Liver (tissue), 8 donors: ENCODE measurements at regions not wholly inside any gene's neighbourhood (a gene's known extent, or its start where the extent isn't known, plus 50 kb on each side); places are given as distances from the start of the nearest gene placed in this dataset.

Experiments
- DNase-seq: peaks from one replicate; pipeline ENCODE4 v3.0.0-alpha.2; 2017; ENCODE audit warnings: low spot score
- H3K27ac ChIP-seq, 2 donors: one replicate each; pipeline ENCODE4 v1.7.0; 2013; ENCODE audit warnings: inconsistent platforms in 2 of 2, low read length in 2 of 2, control low read depth in 1 of 2, low read depth in 1 of 2, mild to moderate bottlenecking in 1 of 2
- H3K27me3 ChIP-seq, 4 donors: one replicate each; pipeline versions ENCODE4 v1.6.1 to v1.7.0; 2013; ENCODE audit warnings: low read length in 3 of 4, inconsistent platforms in 1 of 4, mild to moderate bottlenecking in 1 of 4, moderate library complexity in 1 of 4; ENCODE audit not compliant: control insufficient read depth in 4 of 4, insufficient read depth in 4 of 4
- H3K36me3 ChIP-seq, 4 donors: one replicate each; pipeline versions ENCODE4 v1.6.1 to v1.7.0; 2013; ENCODE audit warnings: low read length in 3 of 4, mild to moderate bottlenecking in 3 of 4, low read depth in 1 of 4, moderate library complexity in 1 of 4; ENCODE audit not compliant: control insufficient read depth in 4 of 4, insufficient read depth in 3 of 4
- H3K4me1 ChIP-seq, 4 donors: one replicate each; pipeline versions ENCODE4 v1.6.1 to v1.7.0; 2013; ENCODE audit warnings: low read length in 3 of 4, mild to moderate bottlenecking in 3 of 4, moderate library complexity in 1 of 4; ENCODE audit not compliant: control insufficient read depth in 4 of 4, insufficient read depth in 4 of 4
- H3K4me3 ChIP-seq, 3 donors: one replicate each; pipeline versions ENCODE4 v1.6.1 to v1.7.0; 2013; ENCODE audit warnings: low read length in 3 of 3, control low read depth in 1 of 3, low read depth in 1 of 3, mild to moderate bottlenecking in 1 of 3
- H3K9ac ChIP-seq, 2 donors: one replicate each; pipeline ENCODE4 v1.7.0; 2013; ENCODE audit warnings: low read length in 2 of 2, mild to moderate bottlenecking in 2 of 2, moderate library complexity in 2 of 2, control low read depth in 1 of 2, low read depth in 1 of 2
- H3K9me3 ChIP-seq, 4 donors: one replicate each; pipeline versions ENCODE4 v1.6.1 to v1.7.0; 2013; ENCODE audit warnings: low read length in 3 of 4; ENCODE audit not compliant: control insufficient read depth in 4 of 4
- EGR1 ChIP-seq, 2 donors: IDR thresholded peaks; 2 replicates each; pipeline ENCODE4 v1.6.1; 2016 to 2018; ENCODE audit warnings: antibody characterized with exemption in 2 of 2, low read depth in 2 of 2
- FOXA1 ChIP-seq: IDR thresholded peaks from 2 replicates; pipeline ENCODE4 v1.6.1; 2016; ENCODE audit warnings: antibody characterized with exemption
- FOXA2 ChIP-seq: IDR thresholded peaks from 2 replicates; pipeline ENCODE4 v1.6.1; 2016; ENCODE audit warnings: antibody characterized with exemption
- GABPA ChIP-seq, 2 donors: IDR thresholded peaks in 1 of 2; conservative IDR thresholded peaks in 1 of 2; 2 replicates each; pipeline ENCODE4 v1.6.1; 2016; ENCODE audit warnings: antibody characterized with exemption in 2 of 2, mild to moderate bottlenecking in 1 of 2, moderate library complexity in 1 of 2
- HNF4A ChIP-seq, 2 donors: conservative IDR thresholded peaks; 2 replicates each; pipeline ENCODE4 v1.6.1; 2016; ENCODE audit warnings: antibody characterized with exemption in 2 of 2, mild to moderate bottlenecking in 2 of 2
- HNF4G ChIP-seq: IDR thresholded peaks from 2 replicates; pipeline ENCODE4 v1.6.1; 2016; ENCODE audit warnings: antibody characterized with exemption
- JUND ChIP-seq, 2 donors: IDR thresholded peaks; 2 replicates each; pipeline ENCODE4 v1.6.1; 2016; ENCODE audit warnings: antibody characterized with exemption in 2 of 2
- NR2F2 ChIP-seq: IDR thresholded peaks from 2 replicates; pipeline ENCODE4 v1.6.1; 2016; ENCODE audit warnings: antibody characterized with exemption
- RAD21 ChIP-seq, 2 donors: IDR thresholded peaks; 2 replicates each; pipeline ENCODE4 v1.6.1; 2016; ENCODE audit warnings: antibody characterized with exemption in 2 of 2, mild to moderate bottlenecking in 2 of 2
- RXRA ChIP-seq, 2 donors: IDR thresholded peaks; 2 replicates each; pipeline ENCODE4 v1.6.1; 2017 to 2018; ENCODE audit warnings: antibody characterized with exemption in 2 of 2, mild to moderate bottlenecking in 1 of 2
- SP1 ChIP-seq: IDR thresholded peaks from 2 replicates; pipeline ENCODE4 v1.6.1; 2018; ENCODE audit warnings: antibody characterized with exemption, mild to moderate bottlenecking
- TAF1 ChIP-seq: conservative IDR thresholded peaks from 2 replicates; pipeline ENCODE4 v1.6.1; 2016; ENCODE audit warnings: antibody characterized with exemption, mild to moderate bottlenecking
- YY1 ChIP-seq: IDR thresholded peaks from 2 replicates; pipeline ENCODE4 v1.6.1; 2016; ENCODE audit warnings: antibody characterized with exemption, mild to moderate bottlenecking
- WGBS: extraction: QIAGEN DNeasy Blood & Tissue Kit; methylation state at CpG from one replicate; pipeline ENCODE4 v1.1.7; 2013; 5-methylcytosine and 5-hydroxymethylcytosine counted together
- TF ChIP-seq, protein P1 (sequence below): IDR thresholded peaks from 2 replicates; pipeline ENCODE4 v1.6.1; 2016; ENCODE audit warnings: antibody characterized with exemption, mild to moderate bottlenecking
- TF ChIP-seq, protein P2 (sequence below): fragments of 150-350 bp; IDR thresholded peaks from 2 replicates; pipeline ENCODE4 v1.5.1; 2017; ENCODE audit warnings: improper control_type of control experiment, low read depth, low read length; ENCODE audit not compliant: missing input control
- TF ChIP-seq, protein P3 (sequence below): IDR thresholded peaks from 2 replicates; pipeline ENCODE4 v1.6.1; 2016; ENCODE audit warnings: antibody characterized with exemption
- TF ChIP-seq, protein P4 (sequence below): IDR thresholded peaks from 2 replicates; pipeline ENCODE4 v1.6.1; 2016; ENCODE audit warnings: antibody characterized with exemption
- donor health status: healthy.
- donor health status: healthy.
- donor health status: healthy.
- donor health status: healthy.
- donor health status: healthy.

DNA sequence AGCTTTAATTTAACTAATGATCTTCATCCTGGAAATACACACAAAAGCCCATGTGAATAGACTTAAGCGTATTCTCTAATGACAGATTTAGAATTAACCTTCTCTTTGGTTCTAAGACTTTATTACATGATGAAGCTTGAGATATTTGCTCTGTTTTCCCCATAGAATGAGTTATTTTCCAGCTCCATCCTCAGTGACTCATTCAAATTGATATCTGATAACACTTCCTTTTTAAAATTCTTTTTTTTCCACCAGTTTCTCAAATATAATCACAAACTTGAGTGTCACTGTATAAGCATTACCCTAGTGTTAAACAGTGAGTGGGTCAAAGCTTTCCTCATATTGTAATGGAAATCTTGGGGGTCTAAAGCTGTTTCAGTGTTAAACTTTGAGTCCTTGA lies 535.8 kb downstream of the KCNA4 start:
- Histone ChIP-seq H3K4me1 (no peaks in the 10 kb centered on the region), H3K27me3 (peaks cover 0 to 3% (median 0%) of the 10 kb centered on the region in 4 donors), H3K9me3 (no peaks in the 10 kb centered on the region), H3K36me3 (no peaks in the 10 kb centered on the region), H3K9ac (no peak overlapping the region), H3K4me3 (no peak overlapping the region), H3K27ac (no peak overlapping the region)
- WGBS, result 74% methylated on average over 1 of the region's 1 CpG
- no peak for DNase-seq
- TF ChIP-seq HNF4A (conservative IDR thresholded peaks at IDR 0.05) (no peak), JUND (IDR thresholded peaks at IDR 0.05) (no peak), TAF1 (no peak), HNF4G (no peak), RXRA (IDR thresholded peaks at IDR 0.05) (no peak), EGR1 (IDR thresholded peaks at IDR 0.05; ENCODE audit: low read depth in 2 of 2) (no peak), FOXA2 (no peak), SP1 (no peak), YY1 (no peak)

DNA sequence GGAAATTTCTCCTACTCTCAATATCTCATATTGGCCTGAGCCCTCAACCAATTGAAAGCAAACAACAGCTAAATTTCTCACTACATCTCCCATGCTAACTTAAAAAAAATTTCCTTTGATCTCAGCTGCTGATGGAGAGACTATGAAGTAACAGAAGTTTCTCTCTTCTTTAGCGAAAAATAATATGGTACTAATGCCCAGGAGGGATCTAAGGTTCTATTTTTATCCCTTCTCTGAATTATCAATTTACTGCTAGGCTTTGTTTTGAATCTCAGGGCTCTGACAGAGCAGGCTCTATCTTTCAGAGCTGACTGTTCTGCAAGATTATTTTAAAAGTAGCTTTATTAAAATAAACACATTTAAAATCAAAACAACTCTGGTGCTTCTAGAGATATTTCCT lies 558.6 kb downstream of the KCNA4 start:
- H3K27me3 ChIP-seq, result no peaks in the 10 kb centered on the region
- no peak for DNase-seq
- no peak overlapping the region for H3K4me3 ChIP-seq
- no peaks in the 10 kb centered on the region for H3K4me1 ChIP-seq
- H3K9ac ChIP-seq, result no peak overlapping the region
- TF ChIP-seq, protein P1, sequence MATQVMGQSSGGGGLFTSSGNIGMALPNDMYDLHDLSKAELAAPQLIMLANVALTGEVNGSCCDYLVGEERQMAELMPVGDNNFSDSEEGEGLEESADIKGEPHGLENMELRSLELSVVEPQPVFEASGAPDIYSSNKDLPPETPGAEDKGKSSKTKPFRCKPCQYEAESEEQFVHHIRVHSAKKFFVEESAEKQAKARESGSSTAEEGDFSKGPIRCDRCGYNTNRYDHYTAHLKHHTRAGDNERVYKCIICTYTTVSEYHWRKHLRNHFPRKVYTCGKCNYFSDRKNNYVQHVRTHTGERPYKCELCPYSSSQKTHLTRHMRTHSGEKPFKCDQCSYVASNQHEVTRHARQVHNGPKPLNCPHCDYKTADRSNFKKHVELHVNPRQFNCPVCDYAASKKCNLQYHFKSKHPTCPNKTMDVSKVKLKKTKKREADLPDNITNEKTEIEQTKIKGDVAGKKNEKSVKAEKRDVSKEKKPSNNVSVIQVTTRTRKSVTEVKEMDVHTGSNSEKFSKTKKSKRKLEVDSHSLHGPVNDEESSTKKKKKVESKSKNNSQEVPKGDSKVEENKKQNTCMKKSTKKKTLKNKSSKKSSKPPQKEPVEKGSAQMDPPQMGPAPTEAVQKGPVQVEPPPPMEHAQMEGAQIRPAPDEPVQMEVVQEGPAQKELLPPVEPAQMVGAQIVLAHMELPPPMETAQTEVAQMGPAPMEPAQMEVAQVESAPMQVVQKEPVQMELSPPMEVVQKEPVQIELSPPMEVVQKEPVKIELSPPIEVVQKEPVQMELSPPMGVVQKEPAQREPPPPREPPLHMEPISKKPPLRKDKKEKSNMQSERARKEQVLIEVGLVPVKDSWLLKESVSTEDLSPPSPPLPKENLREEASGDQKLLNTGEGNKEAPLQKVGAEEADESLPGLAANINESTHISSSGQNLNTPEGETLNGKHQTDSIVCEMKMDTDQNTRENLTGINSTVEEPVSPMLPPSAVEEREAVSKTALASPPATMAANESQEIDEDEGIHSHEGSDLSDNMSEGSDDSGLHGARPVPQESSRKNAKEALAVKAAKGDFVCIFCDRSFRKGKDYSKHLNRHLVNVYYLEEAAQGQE, result no peak
- TF ChIP-seq EGR1 (IDR thresholded peaks at IDR 0.05; ENCODE audit: low read depth in 2 of 2), result no peak
- no peak for TF ChIP-seq GABPA (IDR thresholded peaks at IDR 0.05 in 1 of 2, conservative IDR thresholded peaks at IDR 0.05 in 1 of 2)
- no peak for TF ChIP-seq FOXA1
- TF ChIP-seq HNF4A (conservative IDR thresholded peaks at IDR 0.05), result no peak
- TF ChIP-seq, protein P2, sequence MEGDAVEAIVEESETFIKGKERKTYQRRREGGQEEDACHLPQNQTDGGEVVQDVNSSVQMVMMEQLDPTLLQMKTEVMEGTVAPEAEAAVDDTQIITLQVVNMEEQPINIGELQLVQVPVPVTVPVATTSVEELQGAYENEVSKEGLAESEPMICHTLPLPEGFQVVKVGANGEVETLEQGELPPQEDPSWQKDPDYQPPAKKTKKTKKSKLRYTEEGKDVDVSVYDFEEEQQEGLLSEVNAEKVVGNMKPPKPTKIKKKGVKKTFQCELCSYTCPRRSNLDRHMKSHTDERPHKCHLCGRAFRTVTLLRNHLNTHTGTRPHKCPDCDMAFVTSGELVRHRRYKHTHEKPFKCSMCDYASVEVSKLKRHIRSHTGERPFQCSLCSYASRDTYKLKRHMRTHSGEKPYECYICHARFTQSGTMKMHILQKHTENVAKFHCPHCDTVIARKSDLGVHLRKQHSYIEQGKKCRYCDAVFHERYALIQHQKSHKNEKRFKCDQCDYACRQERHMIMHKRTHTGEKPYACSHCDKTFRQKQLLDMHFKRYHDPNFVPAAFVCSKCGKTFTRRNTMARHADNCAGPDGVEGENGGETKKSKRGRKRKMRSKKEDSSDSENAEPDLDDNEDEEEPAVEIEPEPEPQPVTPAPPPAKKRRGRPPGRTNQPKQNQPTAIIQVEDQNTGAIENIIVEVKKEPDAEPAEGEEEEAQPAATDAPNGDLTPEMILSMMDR, result no peak
- no peak for TF ChIP-seq NR2F2
- 52% methylated on average over 1 of the region's 1 CpG for WGBS
- no peak overlapping the region for H3K27ac ChIP-seq
- H3K9me3 ChIP-seq, result no peaks in the 10 kb centered on the region
- no peaks in the 10 kb centered on the region for H3K36me3 ChIP-seq

DNA sequence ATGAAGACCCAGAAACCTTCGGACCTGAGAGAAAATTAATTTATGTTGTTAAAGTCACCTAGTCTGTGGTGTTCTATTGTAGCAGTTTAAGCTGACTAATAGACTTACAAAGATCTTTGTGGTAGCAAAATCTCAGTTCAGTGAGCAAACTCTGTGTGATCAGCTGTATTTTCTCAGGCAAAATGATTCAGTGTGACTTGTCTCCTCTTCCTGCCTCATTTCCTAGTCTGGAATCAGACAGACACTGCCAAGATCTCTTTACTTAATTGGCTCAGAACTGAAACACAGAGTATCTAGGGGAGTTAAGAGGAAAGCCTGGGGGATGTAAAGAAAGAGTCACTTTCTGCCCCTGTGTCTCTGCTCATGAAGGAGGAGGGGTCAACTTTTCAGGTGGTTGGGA lies 564.7 kb downstream of the KCNA4 start:
- 53% methylated on average over 1 of the region's 1 CpG for WGBS
- Histone ChIP-seq H3K4me3 (no peak overlapping the region), H3K9me3 (no peaks in the 10 kb centered on the region), H3K27ac (no peak overlapping the region), H3K27me3 (peaks cover 0 to 4% (median 0%) of the 10 kb centered on the region in 4 donors), H3K36me3 (no peaks in the 10 kb centered on the region), H3K4me1 (no peaks in the 10 kb centered on the region), H3K9ac (no peak overlapping the region)
- no peak for DNase-seq
- TF ChIP-seq FOXA2, result no peak
- TF ChIP-seq RXRA (IDR thresholded peaks at IDR 0.05), result no peak
- TF ChIP-seq HNF4A (conservative IDR thresholded peaks at IDR 0.05), result no peak
- no peak for TF ChIP-seq EGR1 (IDR thresholded peaks at IDR 0.05; ENCODE audit: low read depth in 2 of 2)
- TF ChIP-seq SP1, result no peak
- TF ChIP-seq, protein P3, sequence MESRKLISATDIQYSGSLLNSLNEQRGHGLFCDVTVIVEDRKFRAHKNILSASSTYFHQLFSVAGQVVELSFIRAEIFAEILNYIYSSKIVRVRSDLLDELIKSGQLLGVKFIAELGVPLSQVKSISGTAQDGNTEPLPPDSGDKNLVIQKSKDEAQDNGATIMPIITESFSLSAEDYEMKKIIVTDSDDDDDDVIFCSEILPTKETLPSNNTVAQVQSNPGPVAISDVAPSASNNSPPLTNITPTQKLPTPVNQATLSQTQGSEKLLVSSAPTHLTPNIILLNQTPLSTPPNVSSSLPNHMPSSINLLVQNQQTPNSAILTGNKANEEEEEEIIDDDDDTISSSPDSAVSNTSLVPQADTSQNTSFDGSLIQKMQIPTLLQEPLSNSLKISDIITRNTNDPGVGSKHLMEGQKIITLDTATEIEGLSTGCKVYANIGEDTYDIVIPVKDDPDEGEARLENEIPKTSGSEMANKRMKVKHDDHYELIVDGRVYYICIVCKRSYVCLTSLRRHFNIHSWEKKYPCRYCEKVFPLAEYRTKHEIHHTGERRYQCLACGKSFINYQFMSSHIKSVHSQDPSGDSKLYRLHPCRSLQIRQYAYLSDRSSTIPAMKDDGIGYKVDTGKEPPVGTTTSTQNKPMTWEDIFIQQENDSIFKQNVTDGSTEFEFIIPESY, result no peak
- TF ChIP-seq RAD21 (IDR thresholded peaks at IDR 0.05), result no peak
- TF ChIP-seq YY1, result no peak
- TF ChIP-seq TAF1, result no peak
- no peak for TF ChIP-seq GABPA (IDR thresholded peaks at IDR 0.05 in 1 of 2, conservative IDR thresholded peaks at IDR 0.05 in 1 of 2)
- TF ChIP-seq JUND (IDR thresholded peaks at IDR 0.05), result no peak
- TF ChIP-seq HNF4G, result no peak
- TF ChIP-seq, protein P4, sequence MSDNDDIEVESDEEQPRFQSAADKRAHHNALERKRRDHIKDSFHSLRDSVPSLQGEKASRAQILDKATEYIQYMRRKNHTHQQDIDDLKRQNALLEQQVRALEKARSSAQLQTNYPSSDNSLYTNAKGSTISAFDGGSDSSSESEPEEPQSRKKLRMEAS, result no peak
- TF ChIP-seq, protein P1, result no peak
- no peak for TF ChIP-seq FOXA1
- TF ChIP-seq NR2F2, result no peak
